GM23248 (cell line): ENCODE measurements at regions not wholly inside any gene's neighbourhood (a gene's known extent, or its start where the extent isn't known, plus 50 kb on each side); places are given as distances from the start of the nearest gene placed in this dataset.

Experiments used
- DNase-seq: peaks from one replicate; pipeline ENCODE4 v3.0.0-alpha.2; 2015
- H2AFZ ChIP-seq: fragments of 200-600 bp; sonication (generic); 2 replicates; pipeline ENCODE4 v1.6.1; 2016; ENCODE audit warnings: antibody characterized with exemption
- H3F3A ChIP-seq: fragments of 200-600 bp; sonication (generic); 2 replicates; pipeline ENCODE4 v1.6.1; 2016; ENCODE audit warnings: mild to moderate bottlenecking, antibody characterized with exemption, mixed run types; ENCODE audit not compliant: insufficient read depth
- H3K27ac ChIP-seq: fragments of 200-600 bp; sonication (generic); 2 replicates; pipeline ENCODE4 v1.5.1; 2016; ENCODE audit warnings: mild to moderate bottlenecking
- H3K27me3 ChIP-seq: fragments of 200-600 bp; sonication (generic); replicated peaks from 2 replicates; pipeline ENCODE4 v1.6.1; 2016; ENCODE audit warnings: mild to moderate bottlenecking; ENCODE audit not compliant: insufficient read depth
- H3K36me3 ChIP-seq: fragments of 200-600 bp; sonication (generic); 2 replicates; pipeline ENCODE4 v1.6.1; 2016; ENCODE audit warnings: low read depth, mild to moderate bottlenecking
- H3K4me1 ChIP-seq: fragments of 200-600 bp; sonication (generic); 2 replicates; pipeline ENCODE4 v1.6.1; 2016; ENCODE audit warnings: mild to moderate bottlenecking; ENCODE audit not compliant: insufficient read depth
- H3K4me2 ChIP-seq: fragments of 200-600 bp; sonication (generic); one replicate; pipeline ENCODE4 v1.6.1; 2016; ENCODE audit warnings: mild to moderate bottlenecking; ENCODE audit not compliant: unreplicated experiment
- H3K4me3 ChIP-seq: fragments of 200-600 bp; sonication (generic); 2 replicates; pipeline ENCODE4 v1.5.1; 2016; ENCODE audit warnings: mild to moderate bottlenecking
- H3K79me2 ChIP-seq: fragments of 200-600 bp; sonication (generic); 2 replicates; pipeline ENCODE4 v1.6.1; 2016; ENCODE audit warnings: mild to moderate bottlenecking; ENCODE audit not compliant: insufficient read depth
- H3K9ac ChIP-seq: fragments of 200-600 bp; sonication (generic); 2 replicates; pipeline ENCODE4 v1.6.1; 2016; ENCODE audit warnings: mild to moderate bottlenecking
- H3K9me2 ChIP-seq: fragments of 200-600 bp; sonication (generic); 2 replicates; pipeline ENCODE4 v1.6.1; 2016; ENCODE audit warnings: mixed run types, mild to moderate bottlenecking, moderate library complexity; ENCODE audit not compliant: insufficient read depth
- H3K9me3 ChIP-seq: fragments of 200-600 bp; sonication (generic); one replicate; pipeline ENCODE4 v1.6.1; 2017; ENCODE audit warnings: low read depth
- H4K20me1 ChIP-seq: fragments of 200-600 bp; sonication (generic); 2 replicates; pipeline ENCODE4 v1.6.0; 2016; ENCODE audit not compliant: insufficient read depth
- EZH2 ChIP-seq: fragments of 200-600 bp; sonication (generic); IDR thresholded peaks from 2 replicates; pipeline ENCODE4 v1.6.1; 2018; ENCODE audit warnings: antibody characterized with exemption, mild to moderate bottlenecking; ENCODE audit not compliant: insufficient read depth, poor library complexity, severe bottlenecking
- EZH2phosphoT487 ChIP-seq: fragments of 200-600 bp; sonication (generic); IDR thresholded peaks from 2 replicates; pipeline ENCODE4 v1.6.1; 2018; ENCODE audit warnings: antibody characterized with exemption, moderate library complexity, mild to moderate bottlenecking, low read depth; ENCODE audit not compliant: insufficient read depth
- WGBS, 2 experiments: methylation state at CpG; one replicate each; pipeline ENCODE4 v1.1.6; 2015 to 2017; ENCODE audit warnings: low lambda C conversion rate in 2 of 2, low coverage in 1 of 2; ENCODE audit errors: missing lambda C conversion rate in 2 of 2; 5-methylcytosine and 5-hydroxymethylcytosine counted together
- in situ Hi-C: fragments of 300-500 bp; cut with MboI; formaldehyde crosslinking; loops from 2 replicates; pipeline ENCODE4 v1.15.0; 2020

- Histone ChIP-seq H3K9me2 (no peaks in the 10 kb centered on the region), H3K4me2 (no peak overlapping the region), H3K9me3 (no peaks in the 10 kb centered on the region), H3K4me1 (no peaks in the 10 kb centered on the region), H4K20me1 (no peaks in the 10 kb centered on the region), H3K9ac (no peak overlapping the region), H3K27me3 (peaks cover 16% of the 10 kb centered on the region), H3F3A (no peaks in the 10 kb centered on the region), H3K4me3 (no peak overlapping the region), H2AFZ (no peak overlapping the region), H3K27ac (no peak overlapping the region), H3K79me2 (no peaks in the 10 kb centered on the region), H3K36me3 (no peaks in the 10 kb centered on the region)
- no peak for DNase-seq
- WGBS, 2 experiments = 43 to 48% methylated on average over 7 of the region's 7 CpGs
- TF ChIP-seq EZH2phosphoT487 = no peak
- TF ChIP-seq EZH2 = no peak
- in situ Hi-C loops = no loop called here
Measured at GRCh38 chr12:13487326-13487725, 290.8 kb downstream of the EMP1 start.

- whole genome bisulfite sequencing, 2 experiments = 52 to 69% methylated on average over 3 of the region's 3 CpGs
- no peak overlapping the region for H2AFZ ChIP-seq
- H3K9me2 ChIP-seq = no peaks in the 10 kb centered on the region
- in situ Hi-C loops = no loop called here
- no peak overlapping the region for H3K27ac ChIP-seq
- no peak overlapping the region for H3K4me3 ChIP-seq
- no peaks in the 10 kb centered on the region for H3K36me3 ChIP-seq
- no peak overlapping the region for H3K9ac ChIP-seq
- peaks cover 11% of the 10 kb centered on the region for H3K27me3 ChIP-seq
- no peaks in the 10 kb centered on the region for H3K79me2 ChIP-seq
- no peaks in the 10 kb centered on the region for H3F3A ChIP-seq
- no peaks in the 10 kb centered on the region for H4K20me1 ChIP-seq
- no peak overlapping the region for H3K4me2 ChIP-seq
- H3K9me3 ChIP-seq = no peaks in the 10 kb centered on the region
- no peaks in the 10 kb centered on the region for H3K4me1 ChIP-seq
- TF ChIP-seq EZH2phosphoT487 (no peak), EZH2 (no peak)
- DNase-seq = no peak
Measured at GRCh38 chr12:13486794-13487193, 290.3 kb downstream of the EMP1 start.

- no peak overlapping the region for H3K4me2 ChIP-seq
- no peak overlapping the region for H2AFZ ChIP-seq
- no peak overlapping the region for H3K27ac ChIP-seq
- no peaks in the 10 kb centered on the region for H3K36me3 ChIP-seq
- H3K4me1 ChIP-seq = no peaks in the 10 kb centered on the region
- no peak overlapping the region for H3K9ac ChIP-seq
- H3K79me2 ChIP-seq = no peaks in the 10 kb centered on the region
- DNase-seq = no peak
- peaks cover 17% of the 10 kb centered on the region for H3K27me3 ChIP-seq
- WGBS, 2 experiments = 39 to 43% methylated on average over 6 of the region's 6 CpGs
- no peaks in the 10 kb centered on the region for H3K9me3 ChIP-seq
- H3F3A ChIP-seq = no peaks in the 10 kb centered on the region
- no peak overlapping the region for H3K4me3 ChIP-seq
- no peaks in the 10 kb centered on the region for H4K20me1 ChIP-seq
- no peaks in the 10 kb centered on the region for H3K9me2 ChIP-seq
- no peak for TF ChIP-seq EZH2
- in situ Hi-C loops = no loop called here
Measured at GRCh38 chr12:13478650-13479181, 282.2 kb downstream of the EMP1 start.

- no peak for DNase-seq
- H3K79me2 ChIP-seq = no peaks in the 10 kb centered on the region
- no peaks in the 10 kb centered on the region for H4K20me1 ChIP-seq
- in situ Hi-C loops = no loop called here
- H3K27me3 ChIP-seq = peaks cover 17% of the 10 kb centered on the region
- H2AFZ ChIP-seq = no peak overlapping the region
- no peaks in the 10 kb centered on the region for H3K4me1 ChIP-seq
- no peak overlapping the region for H3K9ac ChIP-seq
- H3K36me3 ChIP-seq = no peaks in the 10 kb centered on the region
- no peak overlapping the region for H3K4me3 ChIP-seq
- no peaks in the 10 kb centered on the region for H3F3A ChIP-seq
- H3K4me2 ChIP-seq = no peak overlapping the region
- 56 to 67% methylated on average over 1 of the region's 1 CpG for WGBS, 2 experiments
- TF ChIP-seq EZH2 = no peak
- no peak for TF ChIP-seq EZH2phosphoT487
- H3K9me2 ChIP-seq = no peaks in the 10 kb centered on the region
- H3K27ac ChIP-seq = no peak overlapping the region
- H3K9me3 ChIP-seq = no peaks in the 10 kb centered on the region
Measured at GRCh38 chr12:13474381-13474780, 277.9 kb downstream of the EMP1 start.

- WGBS, 2 experiments = 3 to 9% methylated on average over 5 of the region's 5 CpGs
- peaks cover 9% of the 10 kb centered on the region for H3K27me3 ChIP-seq
- TF ChIP-seq EZH2 = no peak
- TF ChIP-seq EZH2phosphoT487 = no peak
Measured at GRCh38 chr12:13472690-13473089, 276.2 kb downstream of the EMP1 start.

More at GRCh38 chr12:13472690-13473089, 276.2 kb downstream of the EMP1 start:
- in situ Hi-C loops = no loop called here
- Histone ChIP-seq H3K27ac (no peak overlapping the region), H2AFZ (no peak overlapping the region), H3K9ac (no peak overlapping the region), H4K20me1 (no peaks in the 10 kb centered on the region), H3K36me3 (no peaks in the 10 kb centered on the region), H3K9me3 (no peaks in the 10 kb centered on the region), H3K4me2 (no peak overlapping the region), H3K79me2 (no peaks in the 10 kb centered on the region), H3K4me3 (no peak overlapping the region), H3K9me2 (no peaks in the 10 kb centered on the region), H3F3A (no peaks in the 10 kb centered on the region), H3K4me1 (no peaks in the 10 kb centered on the region)
- peak; percentile 70 for DNase-seq
